Endothelial cell of umbilical vein (primary cell): ENCODE measurements at regions not wholly inside any gene's neighbourhood (a gene's known extent, or its start where the extent isn't known, plus 50 kb on each side); places are given as distances from the start of the nearest gene placed in this dataset.

Source experiments
- BruUV-seq: library from RNA; stranded (reverse); fragments of 400-500 nt; replicated peaks from 2 replicates; lab custom pipeline; 2021; lab: Mats Ljungman, UMichigan
- CTCF ChIA-PET: fragments of 300-600, 350-600 bp; sonication (Branson Sonifier 250); formaldehyde crosslinking; loops from one replicate; lab custom pipeline; 2021; ENCODE audit warnings: antibody characterized with exemption, inconsistent platforms; lab: Charles Lee
- POLR2A ChIA-PET: fragments of 300-600, 350-600 bp; sonication (Branson Sonifier 250); formaldehyde crosslinking; loops from one replicate; lab custom pipeline; 2021; ENCODE audit warnings: antibody characterized with exemption, inconsistent platforms; lab: Charles Lee
- DNase-seq: peaks from one replicate; pipeline ENCODE4 v3.0.0-alpha.2; 2011; ENCODE audit warnings: low read depth, low spot score
- FAIRE-seq: peaks from 2 replicates; lab custom pipeline; 2011; peaks lifted over from hg19 to GRCh38; lab: Jason Lieb, UNC
- H2AFZ ChIP-seq: 2 replicates; pipeline ENCODE4 v1.6.0; 2012; ENCODE audit warnings: low read depth, low read length, control low read depth, inconsistent platforms
- H3K27ac ChIP-seq: 2 replicates; pipeline ENCODE4 v1.5.1; 2011; ENCODE audit warnings: low read depth, mild to moderate bottlenecking, control low read depth, low read length, moderate library complexity; ENCODE audit not compliant: insufficient read depth
- H3K27me3 ChIP-seq, 2 experiments: 2 replicates each; pipeline versions ENCODE4 v1.6.0 to v1.6.1; 2011; ENCODE audit warnings: low read length in 2 of 2, mixed read lengths in 1 of 2; ENCODE audit not compliant: control insufficient read depth in 2 of 2, insufficient read depth in 2 of 2
- H3K36me3 ChIP-seq, 2 experiments: 2 replicates in 1 of 2; 3 replicates in 1 of 2; pipeline ENCODE4 v1.5.1; 2011; ENCODE audit warnings: low read length in 2 of 2, mild to moderate bottlenecking in 1 of 2, moderate library complexity in 1 of 2; ENCODE audit not compliant: control insufficient read depth in 2 of 2, insufficient read depth in 2 of 2; ENCODE audit errors: extremely low read depth in 1 of 2
- H3K4me1 ChIP-seq: 3 replicates; pipeline ENCODE4 v1.5.1; 2011; ENCODE audit warnings: mild to moderate bottlenecking, low read length; ENCODE audit not compliant: control insufficient read depth, insufficient read depth; ENCODE audit errors: extremely low read depth
- H3K4me2 ChIP-seq: 2 replicates; pipeline ENCODE4 v1.6.1; 2011; ENCODE audit warnings: low read length, control low read depth, mixed read lengths; ENCODE audit not compliant: insufficient read depth
- H3K4me3 ChIP-seq, 3 experiments: fragments of 200-600 bp in 1 of 3; sonication (generic), shearing (Covaris generic) in 1 of 3; replicated peaks in 1 of 3; 2 replicates each; pipeline ENCODE4 v1.5.1; 2011 to 2016; ENCODE audit warnings: control low read depth in 3 of 3, low read length in 3 of 3, mild to moderate bottlenecking in 2 of 3, inconsistent platforms in 1 of 3, low read depth in 1 of 3, moderate library complexity in 1 of 3; ENCODE audit not compliant: insufficient read depth in 1 of 3
- H3K79me2 ChIP-seq: 2 replicates; pipeline ENCODE4 v1.6.0; 2012; ENCODE audit warnings: low read length, inconsistent platforms; ENCODE audit not compliant: control insufficient read depth, insufficient read depth
- H3K9ac ChIP-seq: replicated peaks from 2 replicates; pipeline ENCODE3; 2011; ENCODE audit warnings: low read length, control low read depth; ENCODE audit not compliant: insufficient read depth; ENCODE audit errors: extremely low read depth
- H3K9me1 ChIP-seq: replicated peaks from 3 replicates; pipeline ENCODE4 v1.6.0; 2011; ENCODE audit warnings: mild to moderate bottlenecking, low read length; ENCODE audit not compliant: control insufficient read depth, insufficient read depth; ENCODE audit errors: extremely low read depth
- H3K9me3 ChIP-seq: replicated peaks from 2 replicates; pipeline ENCODE4 v1.5.1; 2012; ENCODE audit warnings: low read length, inconsistent platforms; ENCODE audit not compliant: control insufficient read depth, insufficient read depth
- H4K20me1 ChIP-seq: replicated peaks from 2 replicates; pipeline ENCODE3; 2011; ENCODE audit warnings: mild to moderate bottlenecking, low read length; ENCODE audit not compliant: control insufficient read depth, insufficient read depth; ENCODE audit errors: extremely low read depth
- EZH2 ChIP-seq: IDR thresholded peaks from 2 replicates; pipeline ENCODE4 v1.6.1; 2012; ENCODE audit warnings: borderline replicate concordance, low read depth, mild to moderate bottlenecking, moderate library complexity, low read length, inconsistent platforms; ENCODE audit not compliant: severe bottlenecking
- FOS ChIP-seq: IDR thresholded peaks from 2 replicates; pipeline ENCODE4 v1.6.1; 2011; ENCODE audit warnings: mild to moderate bottlenecking, low read length, moderate library complexity, borderline replicate concordance; ENCODE audit not compliant: insufficient read depth
- GATA2 ChIP-seq: IDR thresholded peaks from 2 replicates; pipeline ENCODE4 v1.7.0; 2011; ENCODE audit warnings: low read depth, mild to moderate bottlenecking, moderate library complexity, mixed read lengths, low read length; ENCODE audit not compliant: insufficient read length, insufficient read depth
- JUN ChIP-seq: IDR thresholded peaks from 2 replicates; pipeline ENCODE4 v1.6.1; 2011; ENCODE audit warnings: borderline replicate concordance, low read depth; ENCODE audit not compliant: insufficient read length, insufficient read depth
- MYC ChIP-seq: IDR thresholded peaks from one replicate; pipeline ENCODE4 v1.6.1; 2011; ENCODE audit warnings: mild to moderate bottlenecking, low read depth, low read length
- POLR2A ChIP-seq: IDR thresholded peaks from 2 replicates; pipeline ENCODE4 v1.6.1; 2012; ENCODE audit warnings: low read depth, mild to moderate bottlenecking, control low read depth, low read length
- POLR2AphosphoS5 ChIP-seq: IDR thresholded peaks from 2 replicates; pipeline ENCODE4 v1.6.1; 2012; ENCODE audit warnings: low read depth, mild to moderate bottlenecking, control low read depth, low read length, moderate library complexity; ENCODE audit not compliant: insufficient read depth
- dilution Hi-C: fragments of 300-500 bp; cut with MboI; formaldehyde crosslinking; loops from one replicate; pipeline ENCODE4 v1.15.0; 2019; ENCODE audit warnings: low sequenced_read_pairs; ENCODE audit not compliant: extremely low pct_ligation_motif_present
- intact Hi-C: fragments of 100-400 bp; cut with micrococcal nuclease; formaldehyde crosslinking; loops from one replicate; pipeline ENCODE4 v1.10.0; 2022
- TF ChIP-seq, protein P1 (sequence below), 2 donors: IDR thresholded peaks; 1 replicate in 1 of 2; 2 replicates in 1 of 2; pipeline ENCODE4 v1.5.1; 2011; ENCODE audit warnings: low read length in 2 of 2, mild to moderate bottlenecking in 2 of 2, moderate library complexity in 2 of 2, control low read depth in 1 of 2, inconsistent platforms in 1 of 2, low read depth in 1 of 2; ENCODE audit not compliant: insufficient read depth in 1 of 2; ENCODE audit errors: extremely low read depth in 1 of 2
- TF ChIP-seq, protein P2 (sequence below): IDR thresholded peaks from 2 replicates; pipeline ENCODE4 v1.6.1; 2011; ENCODE audit not compliant: insufficient read depth, insufficient read length

DNA sequence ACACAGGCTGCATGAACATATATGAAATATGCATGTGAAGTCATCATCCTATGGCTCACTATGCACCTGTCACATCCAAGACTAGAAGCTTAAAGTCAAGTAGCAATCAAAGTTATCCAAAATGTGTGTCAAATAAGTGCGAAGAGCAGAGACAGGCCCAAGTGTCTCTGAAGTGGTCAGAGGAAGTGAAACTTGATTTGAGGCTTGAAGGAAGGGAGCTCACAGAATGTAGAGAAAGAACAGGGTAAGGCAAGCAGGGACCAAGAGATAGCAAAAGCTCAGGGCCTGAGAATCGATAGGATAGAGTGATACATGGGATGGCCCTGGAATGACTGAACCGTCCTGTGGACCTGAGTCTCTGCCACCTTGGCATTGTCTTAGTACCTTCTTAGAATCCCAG lies 274.3 kb upstream of the TRPC7 start:
- H3K4me1 ChIP-seq = peaks cover 9% of the 10 kb centered on the region
- CTCF ChIA-PET = interaction anchor here (1.9 to 4.2 kb wide), 2 partner anchors 46 to 129 kb away, joined by 4 to 27 read pairs; no protein-coding TSS in a partner anchor
- no peaks in the 10 kb centered on the region for H3K79me2 ChIP-seq
- no peak overlapping the region for H3K27ac ChIP-seq
- H2AFZ ChIP-seq = no peak overlapping the region
- TF ChIP-seq EZH2 = no peak
- no peak for TF ChIP-seq POLR2A
- TF ChIP-seq, protein P1, sequence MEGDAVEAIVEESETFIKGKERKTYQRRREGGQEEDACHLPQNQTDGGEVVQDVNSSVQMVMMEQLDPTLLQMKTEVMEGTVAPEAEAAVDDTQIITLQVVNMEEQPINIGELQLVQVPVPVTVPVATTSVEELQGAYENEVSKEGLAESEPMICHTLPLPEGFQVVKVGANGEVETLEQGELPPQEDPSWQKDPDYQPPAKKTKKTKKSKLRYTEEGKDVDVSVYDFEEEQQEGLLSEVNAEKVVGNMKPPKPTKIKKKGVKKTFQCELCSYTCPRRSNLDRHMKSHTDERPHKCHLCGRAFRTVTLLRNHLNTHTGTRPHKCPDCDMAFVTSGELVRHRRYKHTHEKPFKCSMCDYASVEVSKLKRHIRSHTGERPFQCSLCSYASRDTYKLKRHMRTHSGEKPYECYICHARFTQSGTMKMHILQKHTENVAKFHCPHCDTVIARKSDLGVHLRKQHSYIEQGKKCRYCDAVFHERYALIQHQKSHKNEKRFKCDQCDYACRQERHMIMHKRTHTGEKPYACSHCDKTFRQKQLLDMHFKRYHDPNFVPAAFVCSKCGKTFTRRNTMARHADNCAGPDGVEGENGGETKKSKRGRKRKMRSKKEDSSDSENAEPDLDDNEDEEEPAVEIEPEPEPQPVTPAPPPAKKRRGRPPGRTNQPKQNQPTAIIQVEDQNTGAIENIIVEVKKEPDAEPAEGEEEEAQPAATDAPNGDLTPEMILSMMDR (IDR thresholded peaks at IDR 0.05; ENCODE audit: extremely low read depth in 1 of 2, insufficient read depth in 1 of 2, low read depth in 1 of 2, low read length in 2 of 2) = no peak
- no peak for TF ChIP-seq FOS
- no peak for TF ChIP-seq JUN
- no peak for TF ChIP-seq GATA2
- no peak for TF ChIP-seq MYC
- no peak for TF ChIP-seq POLR2AphosphoS5
- TF ChIP-seq, protein P2, sequence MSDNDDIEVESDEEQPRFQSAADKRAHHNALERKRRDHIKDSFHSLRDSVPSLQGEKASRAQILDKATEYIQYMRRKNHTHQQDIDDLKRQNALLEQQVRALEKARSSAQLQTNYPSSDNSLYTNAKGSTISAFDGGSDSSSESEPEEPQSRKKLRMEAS = no peak
- H3K36me3 ChIP-seq = no peaks in the 10 kb centered on the region
- BruUV-seq = no TSS peak
- no peak overlapping the region for H3K4me3 ChIP-seq
- no peaks in the 10 kb centered on the region for H3K9me1 ChIP-seq
- no peak overlapping the region for H3K9ac ChIP-seq
- H3K27me3 ChIP-seq = no peaks in the 10 kb centered on the region
- FAIRE-seq (no peak), DNase-seq (no peak)
- POLR2A ChIA-PET = no interaction called here
- intact Hi-C loops = loop anchor here (5.0 kb wide), 1 partner anchor 133 kb away; no protein-coding TSS in a partner anchor
- no peak overlapping the region for H3K4me2 ChIP-seq
- H4K20me1 ChIP-seq = no peaks in the 10 kb centered on the region
- dilution Hi-C loops = no loop called here
- no peaks in the 10 kb centered on the region for H3K9me3 ChIP-seq
